ENCODE measurements at regions not wholly inside any gene's neighbourhood (a gene's known extent, or its start where the extent isn't known, plus 50 kb on each side); places are given as distances from the start of the nearest gene placed in this dataset.

DNA sequence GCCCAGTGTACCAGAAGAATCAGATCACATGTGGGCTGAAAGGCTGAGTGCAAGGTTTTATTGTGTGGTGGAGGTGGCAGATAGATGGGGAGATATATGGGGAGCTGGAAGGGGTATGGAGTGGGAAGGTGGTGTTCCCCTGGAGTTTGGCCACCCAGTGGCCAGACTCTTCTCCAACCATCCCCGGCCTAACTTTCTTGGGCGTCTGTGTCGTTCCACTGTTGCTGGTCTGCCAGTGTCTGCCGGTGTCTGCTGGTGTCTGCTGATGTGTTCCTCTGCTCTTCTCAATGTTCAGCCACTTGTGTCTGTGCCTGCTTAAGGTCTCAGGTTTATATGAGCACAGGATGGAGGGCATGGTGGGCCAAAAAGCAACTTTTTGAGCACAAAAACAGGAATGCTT is 78.4 kb upstream of the PALS2 start:
- ATAC-seq (replicated peaks) (no peak), DNase-seq (no peak)
- Mint-ChIP-seq H3K4me1 (no peaks in the 10 kb centered on the region), H3K4me3 (no peak overlapping the region), H3K27ac (no peak overlapping the region), H3K9me3 (peaks cover 3 to 4% of the 10 kb centered on the region in 2 donors), H3K36me3 (no peaks in the 10 kb centered on the region), H3K27me3 (peaks cover 4 to 21% of the 10 kb centered on the region in 2 donors)

GRCh38 chr7:24496036-24496435 is 77.2 kb upstream of the PALS2 start:
- H3K9me3 Mint-ChIP-seq: peaks cover 3 to 4% of the 10 kb centered on the region in 2 donors
- no peaks in the 10 kb centered on the region for H3K4me1 Mint-ChIP-seq
- H3K27me3 Mint-ChIP-seq: peaks cover 3 to 12% of the 10 kb centered on the region in 2 donors
- ATAC-seq (replicated peaks) (no peak), DNase-seq (no peak)
- no peaks in the 10 kb centered on the region for H3K36me3 Mint-ChIP-seq
- no peak overlapping the region for H3K27ac Mint-ChIP-seq
- H3K4me3 Mint-ChIP-seq: no peak overlapping the region

DNA sequence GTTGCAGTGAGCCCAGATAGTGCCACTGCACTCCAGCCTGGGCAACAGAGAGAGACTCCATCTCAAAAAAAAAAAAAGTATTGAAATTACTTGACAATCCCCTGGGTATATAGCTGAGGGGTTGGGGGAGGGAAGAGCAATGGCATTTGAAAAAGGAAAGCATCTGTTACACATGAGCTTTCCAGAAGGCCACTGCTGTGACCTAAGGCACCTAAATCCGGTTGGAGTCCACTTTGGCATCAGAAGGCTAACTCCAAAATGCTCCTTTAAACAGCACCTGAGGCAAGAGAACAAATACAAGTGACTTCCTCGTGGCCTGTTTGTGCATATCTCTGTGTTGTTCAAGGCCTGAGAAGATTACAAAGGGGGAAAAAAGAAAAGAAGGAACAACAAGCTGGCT is 74.8 kb upstream of the PALS2 start:
- Mint-ChIP-seq H3K4me3 (no peak overlapping the region), H3K9me3 (peaks cover 3 to 4% of the 10 kb centered on the region in 2 donors), H3K36me3 (no peaks in the 10 kb centered on the region), H3K27me3 (no peaks in the 10 kb centered on the region), H3K4me1 (peaks cover 0 to 2% of the 10 kb centered on the region in 2 donors), H3K27ac (no peak overlapping the region)
- no peak for ATAC-seq (replicated peaks)
- DNase-seq: no peak

GRCh38 chr7:24499871-24500270 is 73.4 kb upstream of the PALS2 start:
- no peak overlapping the region for H3K4me3 Mint-ChIP-seq
- no peaks in the 10 kb centered on the region for H3K36me3 Mint-ChIP-seq
- peaks cover 0 to 2% of the 10 kb centered on the region in 2 donors for H3K4me1 Mint-ChIP-seq
- no peak for DNase-seq
- no peaks in the 10 kb centered on the region for H3K9me3 Mint-ChIP-seq
- no peaks in the 10 kb centered on the region for H3K27me3 Mint-ChIP-seq
- no peak for ATAC-seq (replicated peaks)
- no peak overlapping the region for H3K27ac Mint-ChIP-seq

- ATAC-seq (replicated peaks): no peak
- H3K9me3 Mint-ChIP-seq: no peaks in the 10 kb centered on the region
- no peak for DNase-seq
- H3K4me3 Mint-ChIP-seq: no peak overlapping the region
- H3K36me3 Mint-ChIP-seq: no peaks in the 10 kb centered on the region
- H3K27ac Mint-ChIP-seq: no peak overlapping the region
- no peaks in the 10 kb centered on the region for H3K27me3 Mint-ChIP-seq
- peaks cover 0 to 2% of the 10 kb centered on the region in 2 donors for H3K4me1 Mint-ChIP-seq
These were observed 72.7 kb upstream of the PALS2 start for GRCh38 chr7:24500599-24500998.

DNA sequence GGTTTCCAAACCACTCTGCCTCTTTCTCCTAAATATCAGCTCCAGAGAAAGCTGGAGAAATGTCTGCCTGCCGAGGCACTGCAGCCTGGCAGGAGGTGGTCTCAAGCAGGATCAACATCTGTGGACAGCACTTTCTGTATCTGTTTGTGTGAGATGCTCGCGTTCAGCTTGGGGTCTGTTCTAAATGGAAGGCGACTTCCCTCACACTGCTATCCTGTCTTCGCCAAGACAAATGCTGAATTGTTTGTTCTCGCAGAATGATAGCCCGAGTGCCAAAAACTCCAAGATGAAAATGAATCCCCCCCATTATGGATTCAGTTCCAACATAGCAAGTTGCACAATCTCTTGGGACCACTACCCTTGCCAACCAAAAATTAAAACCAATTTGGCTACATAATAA is 72.2 kb upstream of the PALS2 start:
- Mint-ChIP-seq H3K27ac (no peak overlapping the region), H3K27me3 (no peaks in the 10 kb centered on the region), H3K9me3 (no peaks in the 10 kb centered on the region), H3K4me1 (peaks cover 0 to 2% of the 10 kb centered on the region in 2 donors), H3K36me3 (no peaks in the 10 kb centered on the region), H3K4me3 (no peak overlapping the region)
- DNase-seq (no peak), ATAC-seq (replicated peaks) (no peak)

DNA sequence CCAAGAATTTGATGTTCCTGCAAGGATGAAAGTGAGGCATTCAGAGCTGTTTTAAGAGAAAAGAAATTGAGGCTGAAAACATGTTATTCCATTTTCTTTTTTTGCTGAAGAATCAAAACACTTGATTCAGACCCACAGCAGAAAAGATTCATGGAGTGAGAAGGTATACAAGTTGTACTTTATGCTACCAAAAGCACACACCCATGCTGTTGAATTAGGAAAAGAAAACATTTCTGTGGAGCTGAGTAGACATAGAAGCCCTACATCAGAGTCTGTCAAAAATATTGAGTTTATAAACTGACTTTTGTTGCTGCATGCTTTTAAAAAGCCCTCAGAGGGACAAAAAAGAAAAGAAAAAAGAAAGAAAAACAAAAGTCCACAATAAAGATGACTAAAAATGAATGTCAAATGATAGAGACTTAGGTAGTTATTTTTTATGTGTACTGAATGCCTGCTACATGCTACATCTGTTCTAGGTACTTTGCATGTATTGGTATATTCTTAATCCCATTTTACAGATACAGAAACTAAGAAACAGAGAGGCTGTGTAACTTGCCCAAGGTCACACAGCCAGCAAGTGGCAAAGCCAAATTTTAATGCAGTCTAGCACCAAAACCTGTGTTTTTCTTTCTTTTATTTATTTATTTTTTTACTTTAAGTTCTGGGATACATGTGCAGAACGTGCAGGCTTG is 71.7 kb upstream of the PALS2 start:
- Mint-ChIP-seq H3K4me1 (peaks cover 0 to 2% of the 10 kb centered on the region in 2 donors), H3K9me3 (peaks cover 0 to 1% of the 10 kb centered on the region in 2 donors), H3K27me3 (no peaks in the 10 kb centered on the region), H3K4me3 (no peak overlapping the region), H3K27ac (no peak overlapping the region), H3K36me3 (no peaks in the 10 kb centered on the region)
- ATAC-seq (replicated peaks) (no peak), DNase-seq (no peak)

DNA sequence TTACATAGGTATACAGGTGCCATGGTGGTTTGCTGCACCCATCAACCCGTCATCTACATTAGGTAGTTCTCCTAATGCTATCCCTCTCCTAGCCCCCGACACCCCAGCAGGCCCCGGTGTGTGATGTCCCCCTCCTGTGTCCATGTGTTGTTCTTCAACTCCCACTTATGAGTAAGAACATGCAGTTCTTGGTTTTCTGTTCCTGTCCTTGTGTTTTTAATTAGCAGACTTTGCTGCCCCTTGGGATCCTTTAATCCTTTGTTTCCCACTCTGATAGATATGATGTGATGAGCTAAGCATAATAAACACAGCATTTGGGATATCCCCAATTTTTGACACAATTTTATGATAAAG is 71.1 kb upstream of the PALS2 start:
- Mint-ChIP-seq H3K36me3 (no peaks in the 10 kb centered on the region), H3K4me3 (no peak overlapping the region), H3K27ac (no peak overlapping the region), H3K9me3 (peaks cover 0 to 1% of the 10 kb centered on the region in 2 donors), H3K4me1 (peaks cover 0 to 2% of the 10 kb centered on the region in 2 donors), H3K27me3 (no peaks in the 10 kb centered on the region)
- DNase-seq (no peak), ATAC-seq (replicated peaks) (no peak)

- Mint-ChIP-seq H3K4me1 (peaks cover 0 to 2% of the 10 kb centered on the region in 2 donors), H3K4me3 (no peak overlapping the region), H3K36me3 (no peaks in the 10 kb centered on the region), H3K27me3 (no peaks in the 10 kb centered on the region), H3K9me3 (peaks cover 0 to 1% of the 10 kb centered on the region in 2 donors), H3K27ac (no peak overlapping the region)
- ATAC-seq (replicated peaks) (no peak), DNase-seq (no peak)
These were observed 69.7 kb upstream of the PALS2 start for GRCh38 chr7:24503506-24503905.

GRCh38 chr7:24504040-24504439 is 69.2 kb upstream of the PALS2 start:
- H3K27ac Mint-ChIP-seq: no peak overlapping the region
- ATAC-seq (replicated peaks): no peak
- H3K9me3 Mint-ChIP-seq: peaks cover 0 to 1% of the 10 kb centered on the region in 2 donors
- DNase-seq: no peak
- no peaks in the 10 kb centered on the region for H3K27me3 Mint-ChIP-seq
- H3K36me3 Mint-ChIP-seq: no peaks in the 10 kb centered on the region
- peaks cover 0 to 2% of the 10 kb centered on the region in 2 donors for H3K4me1 Mint-ChIP-seq
- no peak overlapping the region for H3K4me3 Mint-ChIP-seq

- H3K4me3 Mint-ChIP-seq: no peak overlapping the region
- ATAC-seq (replicated peaks) (no peak), DNase-seq (no peak)
- H3K9me3 Mint-ChIP-seq: peaks cover 0 to 1% of the 10 kb centered on the region in 2 donors
- H3K4me1 Mint-ChIP-seq: peaks cover 0 to 2% of the 10 kb centered on the region in 2 donors
- H3K27ac Mint-ChIP-seq: no peak overlapping the region
- no peaks in the 10 kb centered on the region for H3K27me3 Mint-ChIP-seq
- no peaks in the 10 kb centered on the region for H3K36me3 Mint-ChIP-seq
These were observed 68.4 kb upstream of the PALS2 start for GRCh38 chr7:24504836-24505235.

GRCh38 chr7:24505968-24506367 is 67.3 kb upstream of the PALS2 start:
- no peaks in the 10 kb centered on the region for H3K27me3 Mint-ChIP-seq
- DNase-seq: no peak

DNA sequence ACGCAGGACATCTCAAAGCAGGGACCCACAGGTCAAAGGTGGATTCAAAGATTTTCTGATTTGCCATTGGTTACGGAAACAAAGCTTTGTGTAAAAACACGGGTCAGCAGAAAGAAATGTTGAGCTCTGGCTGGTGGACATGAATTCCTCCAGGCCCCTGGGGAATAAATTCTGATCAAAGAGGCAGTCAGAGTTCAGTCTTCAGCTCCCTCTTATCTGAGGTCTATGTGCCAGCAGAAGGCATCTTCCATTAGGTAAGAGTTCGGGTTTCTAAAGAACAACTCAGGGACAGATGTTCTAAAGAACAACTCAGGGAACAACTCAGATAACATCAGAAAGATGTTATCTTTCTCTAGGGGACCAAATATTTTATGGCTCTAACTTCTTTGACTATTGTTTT is 64.9 kb upstream of the PALS2 start:
- DNase-seq (no peak), ATAC-seq (replicated peaks) (no peak)
- Mint-ChIP-seq H3K27me3 (no peaks in the 10 kb centered on the region), H3K9me3 (peaks cover 0 to 1% of the 10 kb centered on the region in 2 donors), H3K4me3 (no peak overlapping the region), H3K36me3 (no peaks in the 10 kb centered on the region), H3K27ac (no peak overlapping the region), H3K4me1 (no peaks in the 10 kb centered on the region)

More at GRCh38 chr7:24505968-24506367, 67.3 kb upstream of the PALS2 start:
- peaks cover 0 to 1% of the 10 kb centered on the region in 2 donors for H3K9me3 Mint-ChIP-seq
- H3K4me3 Mint-ChIP-seq: no peak overlapping the region
- no peak for ATAC-seq (replicated peaks)
- no peak overlapping the region for H3K27ac Mint-ChIP-seq
- no peaks in the 10 kb centered on the region for H3K36me3 Mint-ChIP-seq
- peaks cover 0 to 2% of the 10 kb centered on the region in 2 donors for H3K4me1 Mint-ChIP-seq

DNA sequence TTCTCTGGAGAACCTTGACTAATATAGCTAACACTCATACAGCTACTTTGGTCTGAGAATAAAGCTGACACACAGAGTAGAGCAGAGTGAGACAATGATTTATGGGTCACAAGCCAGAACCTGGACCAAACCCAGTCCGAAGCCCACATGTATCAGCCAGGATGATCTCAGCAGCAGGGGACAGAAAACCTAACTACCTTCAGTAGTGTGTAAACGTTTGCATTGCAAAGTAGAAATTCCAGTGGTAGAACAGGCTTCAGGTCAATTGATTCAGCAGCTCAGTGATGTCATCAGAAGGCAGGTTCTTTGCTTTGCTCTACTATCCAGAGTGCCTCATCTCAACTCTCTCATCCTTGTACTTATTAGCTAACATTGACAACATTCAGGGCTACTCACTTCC is 62.5 kb upstream of the PALS2 start:
- DNase-seq (no peak), ATAC-seq (replicated peaks) (no peak)
- no peaks in the 10 kb centered on the region for H3K4me1 Mint-ChIP-seq
- peaks cover 7 to 8% of the 10 kb centered on the region in 2 donors for H3K27me3 Mint-ChIP-seq
- H3K27ac Mint-ChIP-seq: no peak overlapping the region
- H3K9me3 Mint-ChIP-seq: peaks cover 3 to 5% of the 10 kb centered on the region in 2 donors
- no peak overlapping the region for H3K4me3 Mint-ChIP-seq
- H3K36me3 Mint-ChIP-seq: no peaks in the 10 kb centered on the region

- peaks cover 3 to 8% of the 10 kb centered on the region in 2 donors for H3K9me3 Mint-ChIP-seq
- no peak overlapping the region for H3K4me3 Mint-ChIP-seq
- H3K27me3 Mint-ChIP-seq: peaks cover 22 to 42% of the 10 kb centered on the region in 2 donors
- H3K27ac Mint-ChIP-seq: no peak overlapping the region
- H3K4me1 Mint-ChIP-seq: no peaks in the 10 kb centered on the region
- ATAC-seq (replicated peaks) (no peak), DNase-seq (no peak)
- H3K36me3 Mint-ChIP-seq: no peaks in the 10 kb centered on the region
These were observed 56.1 kb upstream of the PALS2 start for GRCh38 chr7:24517166-24517565.

All from stimulated activated naive B cell treated with anti-CD40 and anti-IgM and Interleukin-4, amounts not matched to agents 10 μg/mL and 1 μg/mL and 100 μg/mL, for 72 hours (primary cell).